ENCODE measurements at regions not wholly inside any gene's neighbourhood (a gene's known extent, or its start where the extent isn't known, plus 50 kb on each side); places are given as distances from the start of the nearest gene placed in this dataset.

GRCh38 chr13:34217343-34218025 lies 399.5 kb downstream of the RFC3 start:
- no peak for DNase-seq (ENCODE audit: low read depth in 4 of 4, low spot score in 1 of 4)

DNA sequence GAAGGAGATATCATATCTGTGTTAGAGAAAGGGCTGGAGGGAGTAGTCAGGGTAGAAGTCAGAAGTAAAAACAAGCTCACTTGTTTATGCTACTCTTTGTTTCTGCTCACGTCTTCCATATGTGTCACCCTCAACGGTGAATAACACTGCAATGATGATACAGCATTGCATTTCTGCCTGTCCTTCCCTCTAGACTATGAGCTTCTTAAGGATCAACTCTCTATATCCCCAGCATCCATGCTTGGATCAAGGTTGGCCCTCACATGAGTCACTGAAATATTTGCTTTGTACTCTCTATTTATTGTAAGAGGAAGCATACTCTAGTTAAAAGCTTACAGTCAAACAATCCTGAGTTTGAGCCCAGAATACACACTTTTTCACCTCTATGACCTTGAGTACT lies 406.0 kb downstream of the RFC3 start:
- no peak for DNase-seq (ENCODE audit: low read depth in 4 of 4, low spot score in 1 of 4)

GRCh38 chr13:34224877-34225276 lies 406.9 kb downstream of the RFC3 start:
- DNase-seq (ENCODE audit: low read depth in 4 of 4, low spot score in 1 of 4): no peak

- DNase-seq (ENCODE audit: low read depth in 4 of 4, low spot score in 1 of 4): no peak
Observed at GRCh38 chr13:34230271-34230670, 412.3 kb downstream of the RFC3 start.

- DNase-seq (ENCODE audit: low read depth in 4 of 4, low spot score in 1 of 4): no peak
Observed at GRCh38 chr13:34241332-34241731, 423.4 kb downstream of the RFC3 start.

GRCh38 chr13:34243403-34243802 lies 425.5 kb downstream of the RFC3 start:
- no peak for DNase-seq (ENCODE audit: low read depth in 4 of 4, low spot score in 1 of 4)

GRCh38 chr13:34246511-34246910 lies 428.6 kb downstream of the RFC3 start:
- no peak for DNase-seq (ENCODE audit: low read depth in 4 of 4, low spot score in 1 of 4)

- DNase-seq (ENCODE audit: low read depth in 4 of 4, low spot score in 1 of 4): no peak
Observed at GRCh38 chr13:34247596-34247995, 429.6 kb downstream of the RFC3 start.

GRCh38 chr13:34249546-34250039 lies 431.6 kb downstream of the RFC3 start:
- DNase-seq (ENCODE audit: low read depth in 4 of 4, low spot score in 1 of 4): no peak

DNA sequence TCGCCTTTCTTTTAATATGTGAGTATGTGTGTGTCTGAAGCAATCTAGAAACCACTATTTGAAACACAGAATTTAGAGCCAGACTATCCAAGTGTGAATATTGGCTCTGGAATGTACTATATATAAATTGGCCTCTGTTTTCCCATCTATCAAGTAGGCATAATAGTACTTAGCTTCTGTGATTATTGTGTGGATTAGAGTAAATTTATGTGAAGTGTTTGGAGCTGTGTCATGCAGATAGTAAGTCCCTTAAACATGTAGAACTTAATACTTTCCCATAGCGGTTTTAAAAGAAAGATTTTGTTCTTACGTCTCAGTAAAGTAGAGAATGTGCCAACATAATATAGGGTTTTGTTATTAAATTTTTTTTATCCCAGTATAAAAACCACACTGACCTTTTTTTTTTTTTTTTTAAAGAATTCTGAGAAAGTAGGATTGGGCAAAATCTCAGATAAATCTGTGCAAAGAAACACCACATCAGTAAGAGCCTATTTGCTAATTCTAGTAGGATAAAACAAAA lies 432.3 kb downstream of the RFC3 start:
- no peak for DNase-seq (ENCODE audit: low read depth in 4 of 4, low spot score in 1 of 4)

DNA sequence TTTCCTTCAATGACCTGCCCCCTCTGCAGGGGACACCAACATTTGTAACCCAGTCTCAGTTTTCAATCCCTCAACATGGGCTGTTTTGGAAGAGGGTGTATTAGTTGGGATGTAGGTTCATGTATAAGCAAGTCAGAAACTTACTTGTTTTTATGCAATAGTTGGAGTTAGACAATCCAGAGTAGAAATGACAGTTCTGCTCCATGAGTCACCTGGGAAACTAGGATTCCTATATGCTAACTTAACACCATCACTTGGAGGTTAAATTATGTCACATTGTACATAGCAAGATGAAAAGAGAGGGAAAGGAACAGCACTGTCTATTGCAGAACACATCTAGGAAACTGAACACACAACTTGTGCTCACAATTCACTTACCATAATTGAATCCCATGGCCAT lies 436.4 kb downstream of the RFC3 start:
- DNase-seq (ENCODE audit: low read depth in 4 of 4, low spot score in 1 of 4): no peak

DNA sequence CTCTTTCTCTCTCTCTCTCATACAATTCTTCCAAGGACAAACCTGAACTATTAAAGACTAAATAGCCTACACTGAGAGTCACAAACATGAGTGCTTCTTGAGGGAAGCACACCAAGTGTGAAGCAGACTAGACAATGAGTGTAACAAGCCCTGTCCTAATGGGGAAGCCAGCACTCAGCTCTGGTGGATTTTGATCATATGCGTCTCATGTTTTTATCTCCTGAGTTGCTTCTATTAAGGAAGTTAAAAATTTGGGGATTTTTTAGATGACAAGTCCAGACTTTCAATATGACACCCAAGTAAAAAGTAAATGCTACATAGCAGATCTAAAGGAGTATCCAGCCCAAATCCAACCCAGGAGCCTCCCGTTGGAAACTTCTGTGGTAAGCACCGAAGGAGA lies 437.8 kb downstream of the RFC3 start:
- DNase-seq (ENCODE audit: low read depth in 4 of 4, low spot score in 1 of 4): no peak

GRCh38 chr13:34256236-34256635 lies 438.3 kb downstream of the RFC3 start:
- DNase-seq (ENCODE audit: low read depth in 4 of 4, low spot score in 1 of 4): no peak

DNA sequence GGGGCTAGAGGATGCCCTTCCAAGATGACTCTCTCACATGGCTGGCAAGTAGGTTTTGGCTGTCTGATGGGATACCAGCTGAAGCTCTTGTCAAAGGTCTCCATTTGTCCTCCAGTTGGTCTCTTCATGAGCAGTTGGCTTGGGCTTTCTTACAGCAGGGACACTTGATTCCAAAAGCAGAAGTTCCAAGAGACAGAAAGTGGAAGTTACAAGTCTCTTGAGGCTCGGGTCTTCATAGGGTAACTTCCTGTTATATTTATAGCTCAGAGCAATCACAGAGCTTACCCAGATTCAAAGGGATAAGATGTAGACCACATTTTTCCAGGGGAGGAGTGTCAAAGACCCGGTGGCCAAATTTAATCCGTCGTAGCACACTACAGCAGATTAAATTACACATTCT lies 440.0 kb downstream of the RFC3 start:
- DNase-seq (ENCODE audit: low read depth in 4 of 4, low spot score in 1 of 4): no peak

GRCh38 chr13:34258646-34259386 lies 440.9 kb downstream of the RFC3 start:
- DNase-seq (ENCODE audit: low read depth in 4 of 4, low spot score in 1 of 4): no peak

DNA sequence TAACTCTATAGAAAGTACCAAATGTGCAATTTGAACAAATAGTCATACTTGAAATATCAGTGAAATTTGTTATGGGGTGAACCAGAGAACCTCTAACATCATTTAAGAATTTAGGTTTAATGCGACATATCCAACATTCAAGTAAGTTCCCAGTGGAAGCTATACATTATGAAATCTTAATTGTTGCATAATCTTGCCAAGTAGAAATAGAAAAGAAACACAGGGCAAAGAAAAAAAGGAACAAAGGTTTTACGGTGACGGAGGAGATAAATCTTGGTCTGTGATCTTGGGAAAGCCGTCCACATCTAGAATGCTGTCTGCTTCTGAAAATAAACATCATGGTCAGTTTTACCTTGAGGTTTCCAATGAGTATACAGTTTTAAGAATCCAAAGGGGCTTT lies 445.7 kb downstream of the RFC3 start:
- DNase-seq (ENCODE audit: low read depth in 4 of 4, low spot score in 1 of 4): no peak

- no peak for DNase-seq (ENCODE audit: low read depth in 4 of 4, low spot score in 1 of 4)
Observed at GRCh38 chr13:34265046-34265679, 447.2 kb downstream of the RFC3 start.

DNA sequence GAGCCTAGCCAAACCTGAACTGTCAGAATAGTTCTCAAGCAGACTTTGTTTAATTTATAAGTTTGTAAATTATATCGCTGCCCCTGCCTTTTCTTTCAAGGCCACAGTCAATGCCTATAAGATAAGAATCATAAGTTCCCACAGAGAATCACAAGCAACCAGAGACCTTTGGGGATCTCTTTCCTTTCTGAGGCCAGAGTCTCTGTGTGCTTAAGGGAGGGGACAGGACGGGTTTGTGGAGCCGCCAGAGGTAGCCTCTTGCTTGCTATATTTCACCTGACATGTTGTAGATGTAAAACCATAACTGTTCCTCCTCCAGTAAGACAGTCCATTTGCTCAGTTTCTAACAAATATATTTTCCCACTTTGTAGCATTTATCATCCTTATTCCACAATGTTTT lies 458.8 kb downstream of the RFC3 start:
- no peak for DNase-seq (ENCODE audit: low read depth in 4 of 4, low spot score in 1 of 4)

DNA sequence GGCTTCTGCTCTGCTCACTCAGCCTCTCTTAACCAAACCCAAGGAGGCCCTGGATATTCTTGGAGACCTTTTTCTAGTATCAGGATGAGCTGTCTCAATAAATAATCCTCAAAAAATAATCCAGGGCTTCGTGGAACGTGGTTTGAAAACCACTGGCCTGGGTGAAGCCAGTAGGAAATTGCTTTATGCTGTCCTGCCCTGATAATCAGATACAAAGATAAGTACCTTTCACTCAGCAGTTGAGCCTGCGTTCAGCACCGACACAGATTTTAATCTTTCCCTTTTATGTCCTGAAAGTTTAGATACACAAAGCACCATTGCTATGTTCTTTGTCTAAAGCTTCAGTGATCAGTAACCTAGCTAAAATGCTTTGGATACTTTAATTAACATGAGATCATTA lies 460.0 kb downstream of the RFC3 start:
- DNase-seq (ENCODE audit: low read depth in 4 of 4, low spot score in 1 of 4): no peak

- DNase-seq (ENCODE audit: low read depth in 4 of 4, low spot score in 1 of 4): no peak
Observed at GRCh38 chr13:34278780-34279179, 460.8 kb downstream of the RFC3 start.

DNA sequence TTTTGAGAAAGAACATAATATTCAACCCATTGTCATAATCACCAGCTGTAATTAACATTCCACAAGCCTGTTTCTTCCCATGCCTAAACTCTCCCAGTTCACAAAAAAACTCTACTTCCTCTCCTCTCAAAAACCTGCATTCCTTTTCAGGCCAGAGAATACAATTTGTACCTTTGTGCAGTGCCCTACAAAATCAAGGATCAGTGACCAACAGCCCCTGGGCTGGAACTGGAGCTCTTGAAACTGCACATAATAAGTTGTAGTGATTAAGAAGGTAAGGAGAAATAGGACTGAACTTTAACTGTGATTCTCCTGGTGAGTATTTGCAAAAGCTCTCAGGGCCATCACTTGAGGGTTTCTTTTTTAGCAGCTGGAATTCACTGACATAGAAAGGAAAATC lies 472.7 kb downstream of the RFC3 start:
- DNase-seq (ENCODE audit: low read depth in 4 of 4, low spot score in 1 of 4): no peak

Measured in stimulated activated CD4-positive, alpha-beta T cell treated with anti-CD3 and anti-CD28 coated beads, Interleukin-1b, Interleukin-23, amount 100 ng/mL, for 24 hours (primary cell).